Ishikawa (cell line): ENCODE measurements at regions not wholly inside any gene's neighbourhood (a gene's known extent, or its start where the extent isn't known, plus 50 kb on each side); places are given as distances from the start of the nearest gene placed in this dataset.

ENCODE experiments used
- EP300 ChIP-seq: IDR thresholded peaks from 2 replicates; pipeline ENCODE4 v1.6.1; 2012; ENCODE audit warnings: borderline replicate concordance
- TAF1 ChIP-seq: IDR thresholded peaks from 2 replicates; pipeline ENCODE4 v1.6.1; 2012; ENCODE audit warnings: low read depth, mild to moderate bottlenecking
- TEAD4 ChIP-seq: IDR thresholded peaks from 2 replicates; pipeline ENCODE4 v1.6.1; 2012
- YY1 ChIP-seq: IDR thresholded peaks from 2 replicates; pipeline ENCODE4 v1.6.1; 2012; ENCODE audit warnings: low read depth
- TF ChIP-seq, protein P1 (sequence below): IDR thresholded peaks from 2 replicates; pipeline ENCODE4 v1.6.1; 2012
- TF ChIP-seq, protein P2 (sequence below): IDR thresholded peaks from 2 replicates; pipeline ENCODE4 v1.6.1; 2012; ENCODE audit warnings: low read depth, mild to moderate bottlenecking

DNA sequence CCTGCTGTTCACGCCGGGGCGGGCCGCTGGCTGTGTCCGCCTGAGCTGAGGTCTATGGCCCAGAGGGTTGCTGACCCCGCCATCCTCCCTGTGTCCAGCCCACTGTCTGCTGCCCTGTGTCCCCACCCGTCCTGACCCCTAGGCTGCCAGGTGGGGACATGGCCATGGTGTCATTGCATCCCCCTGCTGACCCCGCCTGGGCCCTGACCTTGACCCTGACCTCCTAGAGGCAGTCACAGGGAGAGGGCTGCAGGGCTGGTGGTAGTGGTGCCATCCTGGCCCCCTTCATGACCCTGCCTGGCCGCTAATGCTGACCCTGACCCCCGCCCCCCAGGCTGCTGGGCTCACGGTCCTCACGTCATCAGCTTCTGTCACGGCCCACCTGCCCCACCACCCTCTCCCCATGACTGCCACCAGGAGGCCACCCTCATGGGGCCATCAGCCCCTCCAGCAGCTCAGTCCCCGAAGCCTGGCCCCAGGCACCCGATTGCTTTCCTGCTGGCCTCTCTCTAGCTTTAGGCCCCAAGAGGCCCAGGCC lies 285.9 kb downstream of the BRD1 start:
- TF ChIP-seq, protein P1, sequence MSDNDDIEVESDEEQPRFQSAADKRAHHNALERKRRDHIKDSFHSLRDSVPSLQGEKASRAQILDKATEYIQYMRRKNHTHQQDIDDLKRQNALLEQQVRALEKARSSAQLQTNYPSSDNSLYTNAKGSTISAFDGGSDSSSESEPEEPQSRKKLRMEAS = no peak
- TF ChIP-seq, protein P2, sequence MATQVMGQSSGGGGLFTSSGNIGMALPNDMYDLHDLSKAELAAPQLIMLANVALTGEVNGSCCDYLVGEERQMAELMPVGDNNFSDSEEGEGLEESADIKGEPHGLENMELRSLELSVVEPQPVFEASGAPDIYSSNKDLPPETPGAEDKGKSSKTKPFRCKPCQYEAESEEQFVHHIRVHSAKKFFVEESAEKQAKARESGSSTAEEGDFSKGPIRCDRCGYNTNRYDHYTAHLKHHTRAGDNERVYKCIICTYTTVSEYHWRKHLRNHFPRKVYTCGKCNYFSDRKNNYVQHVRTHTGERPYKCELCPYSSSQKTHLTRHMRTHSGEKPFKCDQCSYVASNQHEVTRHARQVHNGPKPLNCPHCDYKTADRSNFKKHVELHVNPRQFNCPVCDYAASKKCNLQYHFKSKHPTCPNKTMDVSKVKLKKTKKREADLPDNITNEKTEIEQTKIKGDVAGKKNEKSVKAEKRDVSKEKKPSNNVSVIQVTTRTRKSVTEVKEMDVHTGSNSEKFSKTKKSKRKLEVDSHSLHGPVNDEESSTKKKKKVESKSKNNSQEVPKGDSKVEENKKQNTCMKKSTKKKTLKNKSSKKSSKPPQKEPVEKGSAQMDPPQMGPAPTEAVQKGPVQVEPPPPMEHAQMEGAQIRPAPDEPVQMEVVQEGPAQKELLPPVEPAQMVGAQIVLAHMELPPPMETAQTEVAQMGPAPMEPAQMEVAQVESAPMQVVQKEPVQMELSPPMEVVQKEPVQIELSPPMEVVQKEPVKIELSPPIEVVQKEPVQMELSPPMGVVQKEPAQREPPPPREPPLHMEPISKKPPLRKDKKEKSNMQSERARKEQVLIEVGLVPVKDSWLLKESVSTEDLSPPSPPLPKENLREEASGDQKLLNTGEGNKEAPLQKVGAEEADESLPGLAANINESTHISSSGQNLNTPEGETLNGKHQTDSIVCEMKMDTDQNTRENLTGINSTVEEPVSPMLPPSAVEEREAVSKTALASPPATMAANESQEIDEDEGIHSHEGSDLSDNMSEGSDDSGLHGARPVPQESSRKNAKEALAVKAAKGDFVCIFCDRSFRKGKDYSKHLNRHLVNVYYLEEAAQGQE = no peak
- no peak for TF ChIP-seq YY1
- TF ChIP-seq EP300 = no peak
- no peak for TF ChIP-seq TAF1
- TF ChIP-seq TEAD4 = no peak
